Activated naive CD4-positive, alpha-beta T cell treated with anti-CD3 and anti-CD28 coated beads, Interleukin-2, amount 10 ng/mL, durations not matched to agents 7 days and 5 days (primary cell): ENCODE measurements at regions not wholly inside any gene's neighbourhood (a gene's known extent, or its start where the extent isn't known, plus 50 kb on each side); places are given as distances from the start of the nearest gene placed in this dataset.
"Not testable (repeated sequence)": the region's sequence is repeated elsewhere in the genome, so short reads cannot be mapped to it uniquely, and the experiment has no call there.

Experiments used
- CTCF ChIA-PET: fragments of 350-600 bp; sonication (Branson Sonifier 250); formaldehyde crosslinking; loops from one replicate; lab custom pipeline; 2021; ENCODE audit warnings: antibody characterized with exemption; lab: Charles Lee
- DNase-seq: peaks from one replicate; pipeline ENCODE4 v3.0.0-alpha.2; 2020
- H3K27ac Mint-ChIP-seq: one replicate; pipeline ENCODE4 v1.8.0; 2021; ENCODE audit warnings: mild to moderate bottlenecking, moderate library complexity, mixed read lengths
- H3K27me3 Mint-ChIP-seq: one replicate; pipeline ENCODE4 v1.8.0; 2021; ENCODE audit warnings: mild to moderate bottlenecking, mixed read lengths
- H3K36me3 Mint-ChIP-seq: one replicate; pipeline ENCODE4 v1.8.0; 2021; ENCODE audit warnings: mixed read lengths
- H3K4me1 Mint-ChIP-seq: one replicate; pipeline ENCODE4 v1.8.0; 2021; ENCODE audit warnings: mixed read lengths
- H3K4me3 Mint-ChIP-seq: one replicate; pipeline ENCODE4 v1.8.0; 2021; ENCODE audit warnings: mild to moderate bottlenecking, moderate library complexity, mixed read lengths
- H3K9me3 Mint-ChIP-seq: one replicate; pipeline ENCODE4 v1.8.0; 2021; ENCODE audit warnings: mixed read lengths

- no peaks in the 10 kb centered on the region for H3K36me3 Mint-ChIP-seq
- CTCF ChIA-PET = no interaction called here
- peaks cover 30% of the 10 kb centered on the region for H3K9me3 Mint-ChIP-seq
- H3K27me3 Mint-ChIP-seq = no peaks in the 10 kb centered on the region
- H3K4me3 Mint-ChIP-seq = no peak overlapping the region
- no peak for DNase-seq
- H3K4me1 Mint-ChIP-seq = no peaks in the 10 kb centered on the region
- H3K27ac Mint-ChIP-seq = no peak overlapping the region
Measured at GRCh38 chr4:31194823-31195222, 474.7 kb downstream of the PCDH7 start.

- DNase-seq = no peak
- Mint-ChIP-seq H3K27me3 (no peaks in the 10 kb centered on the region), H3K36me3 (no peaks in the 10 kb centered on the region), H3K4me1 (no peaks in the 10 kb centered on the region), H3K4me3 (no peak overlapping the region), H3K27ac (no peak overlapping the region), H3K9me3 (peaks cover 28% of the 10 kb centered on the region)
- CTCF ChIA-PET = no interaction called here
Measured at GRCh38 chr4:31199644-31200043, 479.5 kb downstream of the PCDH7 start.

GRCh38 chr4:31202054-31202453 lies 481.9 kb downstream of the PCDH7 start:
- H3K27ac Mint-ChIP-seq, DNase-seq, H3K4me1 Mint-ChIP-seq, H3K4me3 Mint-ChIP-seq, H3K27me3 Mint-ChIP-seq, CTCF ChIA-PET, H3K36me3 Mint-ChIP-seq: not testable (repeated sequence)
- H3K9me3 Mint-ChIP-seq = peaks cover 17% of the 10 kb centered on the region

- Mint-ChIP-seq H3K27me3 (no peaks in the 10 kb centered on the region), H3K9me3 (peaks cover 8% of the 10 kb centered on the region), H3K36me3 (no peaks in the 10 kb centered on the region), H3K27ac (no peak overlapping the region), H3K4me1 (no peaks in the 10 kb centered on the region), H3K4me3 (no peak overlapping the region)
- no peak for DNase-seq
- CTCF ChIA-PET = no interaction called here
Measured at GRCh38 chr4:31204874-31205273, 484.7 kb downstream of the PCDH7 start.

GRCh38 chr4:31220921-31221320 lies 500.8 kb downstream of the PCDH7 start:
- DNase-seq = no peak
- Mint-ChIP-seq H3K36me3 (no peaks in the 10 kb centered on the region), H3K4me1 (no peaks in the 10 kb centered on the region), H3K9me3 (peaks cover 2% of the 10 kb centered on the region), H3K27ac (no peak overlapping the region), H3K27me3 (no peaks in the 10 kb centered on the region), H3K4me3 (no peak overlapping the region)
- CTCF ChIA-PET = no interaction called here

GRCh38 chr4:31228068-31228467 lies 507.9 kb downstream of the PCDH7 start:
- Mint-ChIP-seq H3K27me3 (no peaks in the 10 kb centered on the region), H3K4me1 (no peaks in the 10 kb centered on the region), H3K36me3 (no peaks in the 10 kb centered on the region), H3K27ac (no peak overlapping the region), H3K9me3 (peaks cover 2% of the 10 kb centered on the region), H3K4me3 (no peak overlapping the region)
- no peak for DNase-seq
- CTCF ChIA-PET = no interaction called here

GRCh38 chr4:31230594-31230993 lies 510.4 kb downstream of the PCDH7 start:
- no peak for DNase-seq
- Mint-ChIP-seq H3K4me3 (no peak overlapping the region), H3K27me3 (no peaks in the 10 kb centered on the region), H3K27ac (no peak overlapping the region), H3K4me1 (no peaks in the 10 kb centered on the region), H3K36me3 (no peaks in the 10 kb centered on the region), H3K9me3 (peaks cover 2% of the 10 kb centered on the region)
- CTCF ChIA-PET = no interaction called here

GRCh38 chr4:31234494-31234893 lies 514.3 kb downstream of the PCDH7 start:
- H3K9me3 Mint-ChIP-seq = peaks cover 7% of the 10 kb centered on the region
- no peaks in the 10 kb centered on the region for H3K27me3 Mint-ChIP-seq
- no peaks in the 10 kb centered on the region for H3K4me1 Mint-ChIP-seq
- no peak for DNase-seq
- H3K4me3 Mint-ChIP-seq = no peak overlapping the region
- CTCF ChIA-PET = no interaction called here
- H3K27ac Mint-ChIP-seq = no peak overlapping the region
- H3K36me3 Mint-ChIP-seq = no peaks in the 10 kb centered on the region

GRCh38 chr4:31234901-31235300 lies 514.7 kb downstream of the PCDH7 start:
- H3K36me3 Mint-ChIP-seq = no peaks in the 10 kb centered on the region
- no peak for DNase-seq
- H3K4me3 Mint-ChIP-seq = no peak overlapping the region
- no peak overlapping the region for H3K27ac Mint-ChIP-seq
- H3K27me3 Mint-ChIP-seq = no peaks in the 10 kb centered on the region
- no peaks in the 10 kb centered on the region for H3K4me1 Mint-ChIP-seq
- CTCF ChIA-PET = no interaction called here
- H3K9me3 Mint-ChIP-seq = peaks cover 7% of the 10 kb centered on the region

GRCh38 chr4:31236020-31236638 lies 516.0 kb downstream of the PCDH7 start:
- CTCF ChIA-PET = interaction anchor here (0.5 kb wide), 1 partner anchor 136 kb away, joined by 3 read pairs; no protein-coding TSS in a partner anchor
- Mint-ChIP-seq H3K4me3 (no peak overlapping the region), H3K4me1 (no peaks in the 10 kb centered on the region), H3K36me3 (no peaks in the 10 kb centered on the region), H3K27ac (no peak overlapping the region), H3K9me3 (peaks cover 7% of the 10 kb centered on the region), H3K27me3 (no peaks in the 10 kb centered on the region)
- no peak for DNase-seq

- Mint-ChIP-seq H3K36me3 (no peaks in the 10 kb centered on the region), H3K9me3 (peaks cover 9% of the 10 kb centered on the region), H3K4me1 (no peaks in the 10 kb centered on the region), H3K27ac (no peak overlapping the region), H3K4me3 (no peak overlapping the region), H3K27me3 (no peaks in the 10 kb centered on the region)
- no peak for DNase-seq
- CTCF ChIA-PET = no interaction called here
Measured at GRCh38 chr4:31236639-31237173, 516.5 kb downstream of the PCDH7 start.

- CTCF ChIA-PET = no interaction called here
- Mint-ChIP-seq H3K9me3 (peaks cover 8% of the 10 kb centered on the region), H3K27ac (no peak overlapping the region), H3K4me3 (no peak overlapping the region), H3K36me3 (no peaks in the 10 kb centered on the region), H3K27me3 (no peaks in the 10 kb centered on the region), H3K4me1 (no peaks in the 10 kb centered on the region)
- DNase-seq = no peak
Measured at GRCh38 chr4:31237233-31237632, 517.1 kb downstream of the PCDH7 start.

- Mint-ChIP-seq H3K27me3 (no peaks in the 10 kb centered on the region), H3K36me3 (no peaks in the 10 kb centered on the region), H3K27ac (no peak overlapping the region), H3K9me3 (peaks cover 13% of the 10 kb centered on the region), H3K4me1 (no peaks in the 10 kb centered on the region), H3K4me3 (no peak overlapping the region)
- CTCF ChIA-PET = no interaction called here
- no peak for DNase-seq
Measured at GRCh38 chr4:31239886-31240285, 519.7 kb downstream of the PCDH7 start.

- Mint-ChIP-seq H3K27ac (no peak overlapping the region), H3K9me3 (peaks cover 9% of the 10 kb centered on the region), H3K4me1 (no peaks in the 10 kb centered on the region), H3K4me3 (no peak overlapping the region), H3K27me3 (no peaks in the 10 kb centered on the region), H3K36me3 (no peaks in the 10 kb centered on the region)
- no peak for DNase-seq
- CTCF ChIA-PET = no interaction called here
Measured at GRCh38 chr4:31241504-31242106, 521.4 kb downstream of the PCDH7 start.

- H3K4me1 Mint-ChIP-seq = no peaks in the 10 kb centered on the region
- no peak overlapping the region for H3K27ac Mint-ChIP-seq
- H3K4me3 Mint-ChIP-seq = no peak overlapping the region
- H3K36me3 Mint-ChIP-seq = no peaks in the 10 kb centered on the region
- peaks cover 11% of the 10 kb centered on the region for H3K9me3 Mint-ChIP-seq
- CTCF ChIA-PET = no interaction called here
- no peak for DNase-seq
- H3K27me3 Mint-ChIP-seq = no peaks in the 10 kb centered on the region
Measured at GRCh38 chr4:31246856-31247255, 526.7 kb downstream of the PCDH7 start.
